GM12892 (cell line): ENCODE measurements at regions not wholly inside any gene's neighbourhood (a gene's known extent, or its start where the extent isn't known, plus 50 kb on each side); places are given as distances from the start of the nearest gene placed in this dataset.

Source experiments
- DNase-seq: peaks from one replicate; pipeline ENCODE4 v3.0.0; 2011; ENCODE audit not compliant: insufficient read length
- FAIRE-seq: peaks from 2 replicates; lab custom pipeline; 2011; peaks lifted over from hg19 to GRCh38; lab: Jason Lieb, UNC
- POLR2A ChIP-seq: IDR thresholded peaks from 2 replicates; pipeline ENCODE4 v1.6.1; 2011; ENCODE audit warnings: low read depth, low read length, control low read depth
- POLR2AphosphoS5 ChIP-seq: IDR thresholded peaks from 2 replicates; pipeline ENCODE4 v1.6.1; 2011; ENCODE audit warnings: low read depth, low read length, control low read depth
- TAF1 ChIP-seq: IDR thresholded peaks from 2 replicates; pipeline ENCODE4 v1.6.1; 2011; ENCODE audit warnings: low read depth, mild to moderate bottlenecking, control low read depth, low read length, borderline replicate concordance

DNA sequence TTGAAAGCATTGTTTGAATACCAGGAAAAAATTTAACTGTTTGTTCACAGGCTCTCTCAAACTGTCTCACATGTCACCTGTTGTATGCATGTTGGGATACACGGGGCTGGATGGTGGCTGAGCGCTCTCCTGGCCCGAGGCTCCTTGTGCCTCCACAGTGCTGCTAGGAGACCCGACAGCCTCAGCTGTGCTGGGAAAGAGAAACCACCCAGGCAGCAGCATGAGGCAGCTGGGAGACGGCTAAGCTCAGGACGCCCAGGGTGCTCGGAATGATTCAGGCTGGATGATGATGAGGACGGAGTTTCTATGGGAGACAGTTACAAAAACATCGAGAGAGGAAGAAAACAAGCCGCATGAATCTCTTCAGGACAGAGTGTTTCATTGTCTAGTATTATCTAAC lies 278.0 kb upstream of the CDH4 start:
- FAIRE-seq = no peak
- TF ChIP-seq POLR2AphosphoS5 (no peak), TAF1 (no peak), POLR2A (no peak)

GRCh38 chr20:60974441-60974945 lies 277.6 kb upstream of the CDH4 start:
- DNase-seq (no peak), FAIRE-seq (no peak)
- TF ChIP-seq TAF1 (no peak), POLR2A (no peak), POLR2AphosphoS5 (no peak)

More for the DNA sequence above, 278.0 kb upstream of the CDH4 start:
- no peak for DNase-seq

DNA sequence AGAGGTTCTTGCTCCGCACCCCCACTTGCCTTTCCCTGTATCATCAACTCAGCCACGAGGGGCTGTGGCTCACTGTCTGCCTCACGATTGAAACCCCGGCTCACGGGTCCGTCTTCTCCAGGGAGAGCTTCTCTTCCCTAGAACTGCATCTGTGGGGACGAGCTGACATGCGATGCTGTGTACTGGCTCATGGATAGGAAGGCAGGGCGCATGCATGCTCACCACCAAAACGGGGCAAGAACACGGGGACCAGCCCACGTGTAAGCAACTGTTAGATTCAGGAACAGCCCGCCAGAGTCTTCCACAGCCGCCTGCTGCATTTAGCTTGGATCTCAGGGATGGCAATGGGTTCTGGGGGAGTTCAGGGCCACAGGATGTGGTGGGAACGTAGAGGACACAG lies 275.9 kb upstream of the CDH4 start:
- TF ChIP-seq TAF1 (no peak), POLR2A (no peak), POLR2AphosphoS5 (no peak)
- FAIRE-seq (no peak), DNase-seq (no peak)

DNA sequence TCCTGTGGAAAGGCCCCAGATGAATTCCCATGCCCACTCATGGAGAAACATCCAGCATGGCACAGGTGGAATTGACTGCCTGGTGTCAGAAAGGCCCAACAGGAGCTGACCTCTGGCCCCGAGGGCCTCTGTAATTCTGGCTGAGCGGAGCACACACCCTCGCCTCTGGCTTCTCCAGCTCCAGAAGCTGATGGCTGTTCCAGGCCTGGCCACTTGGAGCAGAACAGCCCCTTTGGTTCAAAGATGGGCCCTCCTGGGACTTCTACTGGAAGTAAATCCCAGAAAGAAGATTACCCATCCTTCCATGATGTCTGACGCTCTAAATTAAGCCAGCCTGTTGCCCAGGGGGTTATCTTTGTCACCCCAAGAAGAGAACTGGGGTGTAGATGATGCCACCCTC lies 275.1 kb upstream of the CDH4 start:
- TF ChIP-seq TAF1 (no peak), POLR2A (no peak), POLR2AphosphoS5 (no peak)
- DNase-seq (no peak), FAIRE-seq (no peak)

DNA sequence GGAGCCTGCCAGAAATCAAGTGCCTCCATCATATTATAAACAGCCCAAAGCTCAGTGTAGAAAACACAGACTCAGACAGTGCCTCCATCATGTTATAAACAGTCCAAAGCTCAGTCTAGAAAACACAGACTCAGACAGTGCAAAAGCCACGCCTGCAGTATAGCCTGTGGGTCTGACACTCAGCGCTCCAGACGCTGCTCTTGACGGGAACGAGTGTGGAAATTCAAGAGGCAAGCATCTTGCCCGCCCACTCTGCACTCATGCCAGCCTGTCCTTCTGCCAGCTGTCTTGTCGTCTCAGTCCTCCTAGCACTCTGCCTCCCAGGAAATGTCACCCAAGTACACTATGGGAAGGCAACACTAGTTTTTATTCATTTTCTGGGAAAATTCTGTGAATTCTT lies 274.2 kb upstream of the CDH4 start:
- no peak for DNase-seq
- no peak for FAIRE-seq
- TF ChIP-seq POLR2AphosphoS5 (no peak), POLR2A (no peak), TAF1 (no peak)

DNA sequence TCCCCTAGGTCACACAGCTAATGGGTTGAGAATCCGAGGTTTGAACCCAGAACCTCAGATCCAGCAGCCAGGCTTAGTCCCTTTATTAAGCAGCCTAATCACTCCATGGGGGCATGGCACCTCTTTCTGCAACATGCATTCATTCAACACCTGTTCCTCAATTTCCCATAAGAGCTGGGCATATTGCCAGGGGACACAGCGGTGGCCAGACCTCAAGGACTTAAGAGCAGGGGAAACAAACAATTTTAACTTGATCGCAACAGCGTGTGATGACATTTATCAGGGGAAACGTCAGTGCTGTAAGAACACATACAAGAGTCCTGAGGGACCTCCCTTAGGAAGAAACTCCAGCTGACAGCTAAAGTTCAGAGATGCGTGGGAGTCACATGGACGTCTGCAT lies 267.4 kb upstream of the CDH4 start:
- no peak for DNase-seq
- TF ChIP-seq POLR2A (no peak), POLR2AphosphoS5 (no peak), TAF1 (no peak)
- no peak for FAIRE-seq

DNA sequence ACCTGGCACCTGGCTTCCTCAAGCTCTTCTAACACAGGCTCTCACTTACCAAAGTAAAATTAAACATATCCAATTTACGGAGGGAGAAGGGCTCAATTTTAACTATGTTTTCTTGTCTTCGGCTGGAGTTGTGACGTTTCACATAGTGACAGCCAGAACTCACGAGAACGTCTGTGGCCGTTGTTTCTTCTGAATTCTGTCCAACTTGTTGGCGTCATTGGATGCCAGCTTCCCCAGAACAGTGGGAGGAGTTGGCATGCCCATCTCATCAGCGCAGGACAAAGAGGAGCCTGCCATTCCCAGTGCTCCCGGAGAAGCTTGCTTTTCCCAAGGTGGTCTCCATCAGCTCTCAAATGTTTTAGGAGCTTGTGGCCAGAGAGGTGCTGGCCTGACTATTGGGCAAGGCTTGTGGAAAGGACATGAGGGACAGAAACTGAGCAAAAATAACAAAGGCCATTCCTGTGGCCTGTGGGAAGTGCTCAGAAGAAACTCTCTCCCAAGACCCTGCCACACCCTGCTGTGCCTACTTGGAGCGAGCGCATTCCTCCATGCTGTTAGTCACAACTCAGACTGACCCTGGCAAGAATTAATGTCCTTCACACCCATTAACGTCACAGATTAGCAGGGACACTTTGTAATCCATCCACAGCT lies 265.4 kb upstream of the CDH4 start:
- FAIRE-seq (no peak), DNase-seq (no peak)
- no peak for TF ChIP-seq POLR2A
- no peak for TF ChIP-seq POLR2AphosphoS5

DNA sequence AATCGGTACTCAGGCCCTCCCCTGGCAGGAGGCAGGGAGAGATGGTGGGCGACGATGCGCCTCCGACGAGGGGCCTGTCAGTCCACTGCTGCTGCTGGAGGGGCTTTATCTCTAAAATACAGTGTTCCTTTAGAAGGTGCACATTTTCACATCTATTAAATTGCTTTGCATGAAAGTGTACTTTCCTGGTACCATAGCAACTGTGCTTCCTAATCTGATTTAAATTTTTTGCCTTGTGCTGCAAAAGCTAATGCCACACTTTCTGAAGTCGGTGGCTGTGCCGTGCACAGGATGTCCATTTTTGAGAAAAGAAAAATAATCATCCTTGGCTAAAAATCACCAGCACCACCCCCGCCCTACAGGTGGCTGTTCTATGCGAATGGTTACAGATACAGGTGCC lies 262.0 kb upstream of the CDH4 start:
- FAIRE-seq = no peak
- no peak for DNase-seq

DNA sequence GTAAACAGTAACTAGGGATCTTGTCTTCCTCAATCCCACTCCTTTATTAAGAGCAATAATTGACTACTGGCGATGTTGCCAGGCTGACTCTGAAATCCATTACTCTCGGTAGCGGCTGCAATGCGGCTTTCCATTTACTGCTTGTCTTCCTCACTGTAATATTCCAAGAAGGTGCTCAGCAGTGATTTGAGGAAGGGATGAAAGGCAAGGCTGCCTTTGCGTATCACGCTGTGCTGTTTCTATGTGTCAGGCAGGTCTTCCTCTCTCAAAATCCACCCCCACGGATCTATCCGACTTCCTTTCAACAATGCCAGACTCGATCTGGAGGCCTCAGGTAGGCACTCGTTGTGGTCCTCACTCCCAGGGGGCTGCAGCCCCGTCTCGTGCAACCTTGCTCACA lies 261.4 kb upstream of the CDH4 start:
- FAIRE-seq (no peak), DNase-seq (no peak)
- TF ChIP-seq POLR2AphosphoS5 (no peak), TAF1 (no peak)

More for the DNA sequence above, 262.0 kb upstream of the CDH4 start:
- TF ChIP-seq TAF1 = no peak
- no peak for TF ChIP-seq POLR2AphosphoS5
- no peak for TF ChIP-seq POLR2A

DNA sequence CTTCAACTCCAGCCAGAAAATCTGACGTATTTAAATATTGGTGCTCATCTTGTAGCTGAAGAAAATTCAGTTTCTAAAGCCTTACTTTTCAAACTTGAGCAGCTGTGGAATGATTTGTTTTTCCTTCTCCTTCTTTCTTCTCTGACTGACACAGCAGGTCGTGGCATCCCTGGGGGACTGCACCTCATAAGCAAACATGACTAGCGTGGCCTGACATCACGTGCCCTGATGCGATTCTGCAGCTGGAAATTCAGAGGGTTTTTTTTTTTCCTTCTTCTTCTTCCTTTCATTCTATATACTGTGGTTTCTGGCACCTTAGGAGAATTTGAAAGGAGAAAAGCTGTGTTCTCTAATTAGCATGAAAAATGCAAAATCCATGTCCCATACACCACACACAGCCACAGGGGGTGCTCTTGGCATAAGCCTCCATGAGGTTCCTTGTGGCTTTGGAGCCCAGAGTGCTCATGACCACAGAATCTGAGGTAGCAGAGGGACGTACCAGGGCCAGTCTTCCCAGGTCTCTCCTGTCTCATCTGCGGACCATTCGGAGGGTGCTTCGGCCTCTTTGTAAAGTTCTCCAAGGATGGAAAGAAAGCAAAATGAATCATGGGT lies 258.5 kb upstream of the CDH4 start:
- no peak for TF ChIP-seq POLR2AphosphoS5
- no peak for TF ChIP-seq POLR2A
- no peak for TF ChIP-seq TAF1
- DNase-seq = no peak
- FAIRE-seq = no peak

DNA sequence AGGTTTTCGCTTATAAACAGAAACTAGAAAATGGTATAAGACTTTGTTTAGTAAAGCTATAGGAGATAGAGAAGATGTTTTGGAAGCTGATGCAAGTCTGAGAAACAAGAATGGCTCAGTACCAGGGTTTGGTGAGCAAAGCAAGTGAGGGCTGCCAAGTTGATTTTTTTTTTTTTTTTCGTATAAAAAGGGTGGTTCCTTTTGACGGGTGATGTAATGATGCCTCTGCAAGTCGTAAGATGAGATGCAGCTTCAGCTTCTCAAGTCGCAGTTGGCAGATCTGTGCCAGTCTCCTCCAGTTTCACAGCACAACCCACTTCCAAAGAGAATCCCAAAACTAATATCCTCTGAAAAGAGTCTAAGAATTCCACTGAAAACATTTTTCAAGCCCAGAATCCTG lies 252.8 kb upstream of the CDH4 start:
- no peak for TF ChIP-seq POLR2A
- no peak for TF ChIP-seq TAF1
- TF ChIP-seq POLR2AphosphoS5 = no peak
- DNase-seq (no peak), FAIRE-seq (no peak)

DNA sequence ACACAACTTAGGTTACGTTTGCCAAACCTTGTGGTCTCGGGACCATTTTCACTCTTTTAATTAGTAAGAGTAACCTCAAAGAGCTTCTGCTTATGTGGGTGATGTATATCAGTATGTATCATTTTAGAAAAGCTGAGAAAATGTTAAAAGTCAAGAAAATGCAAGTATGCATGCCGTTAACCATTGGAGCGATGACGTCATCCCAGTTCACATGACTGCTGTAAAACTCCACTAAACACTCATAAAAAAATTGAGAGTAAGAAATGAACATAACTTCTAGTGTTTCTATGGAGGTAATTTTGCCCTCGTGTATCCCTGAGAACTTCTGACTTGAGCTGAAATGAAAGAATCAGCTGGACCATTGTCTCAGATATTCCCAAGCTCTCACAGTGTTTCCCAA lies 250.0 kb upstream of the CDH4 start:
- FAIRE-seq = no peak
- DNase-seq = no peak
- TF ChIP-seq POLR2AphosphoS5 (no peak), TAF1 (no peak), POLR2A (no peak)
